Neural cell (in vitro differentiated cells): ENCODE measurements at regions not wholly inside any gene's neighbourhood (a gene's known extent, or its start where the extent isn't known, plus 50 kb on each side); places are given as distances from the start of the nearest gene placed in this dataset.

Experiments used
- H2AFZ ChIP-seq: fragments of 200-600, 300-800 bp; sonication (generic), shearing (Covaris generic); 2 replicates; pipeline ENCODE4 v1.6.0; 2014; ENCODE audit warnings: low read depth, mild to moderate bottlenecking, antibody characterized with exemption, low read length, moderate library complexity
- H3F3A ChIP-seq: fragments of 200-600 bp; shearing (Covaris generic); 2 replicates; pipeline ENCODE4 v1.6.1; 2016; ENCODE audit warnings: mild to moderate bottlenecking, moderate library complexity, mixed read lengths, antibody characterized with exemption, low read length; ENCODE audit not compliant: insufficient read depth, poor library complexity, severe bottlenecking
- H3K27ac ChIP-seq: fragments of 200-600, 300-800 bp; sonication (generic), shearing (Covaris generic); 2 replicates; pipeline ENCODE4 v1.5.1; 2014; ENCODE audit warnings: mild to moderate bottlenecking, low read length, moderate library complexity
- H3K27me3 ChIP-seq: fragments of 300-800, 200-600 bp; sonication (generic), shearing (Covaris generic); 2 replicates; pipeline ENCODE4 v1.6.0; 2014; ENCODE audit warnings: mild to moderate bottlenecking, low read depth, low read length, moderate library complexity; ENCODE audit not compliant: insufficient read depth
- H3K36me3 ChIP-seq: fragments of 300-800, 200-600 bp; sonication (generic), shearing (Covaris generic); 2 replicates; pipeline ENCODE4 v1.5.1; 2014; ENCODE audit warnings: mild to moderate bottlenecking, antibody characterized with exemption, low read length, moderate library complexity; ENCODE audit not compliant: insufficient read depth
- H3K4me2 ChIP-seq: fragments of 300-800, 200-600 bp; sonication (generic), shearing (Covaris generic); 2 replicates; pipeline ENCODE4 v1.6.0; 2014; ENCODE audit warnings: mild to moderate bottlenecking, low read length
- H3K4me3 ChIP-seq: fragments of 300-800, 200-600 bp; sonication (generic), shearing (Covaris generic); 2 replicates; pipeline ENCODE4 v1.5.1; 2014; ENCODE audit warnings: mild to moderate bottlenecking, low read length, moderate library complexity
- H3K79me2 ChIP-seq: fragments of 200-600 bp; shearing (Covaris generic); replicated peaks from 2 replicates; pipeline ENCODE4 v1.6.0; 2014; ENCODE audit warnings: mild to moderate bottlenecking, low read length, moderate library complexity; ENCODE audit not compliant: insufficient read depth
- H3K9ac ChIP-seq: fragments of 300-800, 200-600 bp; sonication (generic), shearing (Covaris generic); 2 replicates; pipeline ENCODE4 v1.6.1; 2016; ENCODE audit warnings: mild to moderate bottlenecking, low read length, mixed read lengths
- H3K9me2 ChIP-seq: fragments of 200-600 bp; shearing (Covaris generic); 2 replicates; pipeline ENCODE4 v1.6.1; 2016; ENCODE audit warnings: mild to moderate bottlenecking, low read length, mixed read lengths; ENCODE audit not compliant: insufficient read depth
- H3K9me3 ChIP-seq: fragments of 200-600, 300-800 bp; sonication (generic), shearing (Covaris generic); 2 replicates; pipeline ENCODE4 v1.6.1; 2016; ENCODE audit warnings: mild to moderate bottlenecking, mixed run types, low read length, moderate library complexity, mixed read lengths
- H4K20me1 ChIP-seq: fragments of 200-600 bp; shearing (Covaris generic); 2 replicates; pipeline ENCODE4 v1.6.1; 2016; ENCODE audit warnings: mild to moderate bottlenecking, mixed run types; ENCODE audit not compliant: insufficient read depth
- CTCF ChIP-seq: fragments of 450-650 bp; IDR thresholded peaks from 2 replicates; pipeline ENCODE4 v1.5.1; 2014; ENCODE audit warnings: antibody characterized with exemption, mild to moderate bottlenecking, moderate library complexity; ENCODE audit not compliant: poor library complexity, severe bottlenecking
- EP300 ChIP-seq: fragments of 450-650 bp; conservative IDR thresholded peaks from 2 replicates; pipeline ENCODE4 v1.6.1; 2014; ENCODE audit warnings: antibody characterized with exemption, mild to moderate bottlenecking, moderate library complexity; ENCODE audit not compliant: poor library complexity, severe bottlenecking
- EZH2 ChIP-seq: fragments of 200-600, 300-800 bp; shearing (Covaris generic), sonication (generic); IDR thresholded peaks from 2 replicates; pipeline ENCODE4 v1.6.1; 2014; ENCODE audit warnings: antibody characterized with exemption, low read length, borderline replicate concordance, mild to moderate bottlenecking; ENCODE audit not compliant: insufficient read depth, poor library complexity, severe bottlenecking
- MXI1 ChIP-seq: fragments of 450-650 bp; conservative IDR thresholded peaks from 2 replicates; pipeline ENCODE4 v1.6.1; 2014; ENCODE audit warnings: antibody characterized with exemption, mild to moderate bottlenecking; ENCODE audit not compliant: poor library complexity, severe bottlenecking
- POLR2AphosphoS5 ChIP-seq: IDR thresholded peaks from 2 replicates; pipeline ENCODE4 v1.6.1; 2012
- RAD21 ChIP-seq: fragments of 450-650 bp; conservative IDR thresholded peaks from 2 replicates; pipeline ENCODE4 v1.6.1; 2014; ENCODE audit warnings: antibody characterized with exemption, mild to moderate bottlenecking, moderate library complexity
- SMC3 ChIP-seq: fragments of 450-650 bp; conservative IDR thresholded peaks from 2 replicates; pipeline ENCODE4 v1.6.1; 2014; ENCODE audit warnings: antibody characterized with exemption, mild to moderate bottlenecking, moderate library complexity; ENCODE audit not compliant: poor library complexity
- TAF1 ChIP-seq: IDR thresholded peaks from 2 replicates; pipeline ENCODE4 v1.6.1; 2012; ENCODE audit warnings: low read depth
- TF ChIP-seq, protein P1 (sequence below): IDR thresholded peaks from 2 replicates; pipeline ENCODE4 v1.6.1; 2012; ENCODE audit warnings: borderline replicate concordance

GRCh38 chr14:43014338-43014737, 1407.7 kb downstream of the LRFN5 start:
- H3K4me3 ChIP-seq = no peak overlapping the region
- H2AFZ ChIP-seq = no peak overlapping the region
- H3K27ac ChIP-seq = no peak overlapping the region
- no peak for TF ChIP-seq MXI1
- H3K79me2 ChIP-seq = no peaks in the 10 kb centered on the region
- no peaks in the 10 kb centered on the region for H3K27me3 ChIP-seq
- no peaks in the 10 kb centered on the region for H3K36me3 ChIP-seq
- H3K4me2 ChIP-seq = no peak overlapping the region
- H3K9ac ChIP-seq = no peak overlapping the region
- H3K9me3 ChIP-seq = peaks cover 8% of the 10 kb centered on the region
- H3K9me2 ChIP-seq = no peaks in the 10 kb centered on the region
- no peaks in the 10 kb centered on the region for H3F3A ChIP-seq
- H4K20me1 ChIP-seq = no peaks in the 10 kb centered on the region

DNA sequence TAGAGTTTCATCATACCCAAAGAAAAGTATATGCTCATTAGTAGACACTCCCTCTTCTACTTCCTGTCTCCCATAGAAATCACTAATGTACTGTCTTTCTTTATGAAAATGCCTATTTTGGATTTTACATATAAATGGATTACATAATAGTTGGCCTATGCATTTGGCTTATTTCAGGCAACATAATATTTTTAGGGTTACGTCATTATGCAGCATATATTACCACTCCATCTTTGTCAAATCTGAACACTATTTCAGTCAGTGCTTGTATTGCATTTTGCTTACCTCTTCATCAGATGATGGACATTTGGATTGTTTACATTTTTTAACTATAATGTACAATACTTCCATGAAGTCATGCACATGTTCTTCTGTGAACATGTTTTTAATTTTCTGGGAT, 1406.1 kb downstream of the LRFN5 start:
- Histone ChIP-seq H3K36me3 (no peaks in the 10 kb centered on the region), H3F3A (no peaks in the 10 kb centered on the region), H3K27ac (no peak overlapping the region), H4K20me1 (no peaks in the 10 kb centered on the region), H2AFZ (no peak overlapping the region), H3K4me3 (no peak overlapping the region), H3K9me2 (no peaks in the 10 kb centered on the region), H3K9ac (no peak overlapping the region), H3K79me2 (no peaks in the 10 kb centered on the region), H3K4me2 (no peak overlapping the region), H3K27me3 (no peaks in the 10 kb centered on the region), H3K9me3 (peaks cover 8% of the 10 kb centered on the region)
- no peak for TF ChIP-seq EZH2
- TF ChIP-seq MXI1 = no peak
- no peak for TF ChIP-seq TAF1
- TF ChIP-seq, protein P1, sequence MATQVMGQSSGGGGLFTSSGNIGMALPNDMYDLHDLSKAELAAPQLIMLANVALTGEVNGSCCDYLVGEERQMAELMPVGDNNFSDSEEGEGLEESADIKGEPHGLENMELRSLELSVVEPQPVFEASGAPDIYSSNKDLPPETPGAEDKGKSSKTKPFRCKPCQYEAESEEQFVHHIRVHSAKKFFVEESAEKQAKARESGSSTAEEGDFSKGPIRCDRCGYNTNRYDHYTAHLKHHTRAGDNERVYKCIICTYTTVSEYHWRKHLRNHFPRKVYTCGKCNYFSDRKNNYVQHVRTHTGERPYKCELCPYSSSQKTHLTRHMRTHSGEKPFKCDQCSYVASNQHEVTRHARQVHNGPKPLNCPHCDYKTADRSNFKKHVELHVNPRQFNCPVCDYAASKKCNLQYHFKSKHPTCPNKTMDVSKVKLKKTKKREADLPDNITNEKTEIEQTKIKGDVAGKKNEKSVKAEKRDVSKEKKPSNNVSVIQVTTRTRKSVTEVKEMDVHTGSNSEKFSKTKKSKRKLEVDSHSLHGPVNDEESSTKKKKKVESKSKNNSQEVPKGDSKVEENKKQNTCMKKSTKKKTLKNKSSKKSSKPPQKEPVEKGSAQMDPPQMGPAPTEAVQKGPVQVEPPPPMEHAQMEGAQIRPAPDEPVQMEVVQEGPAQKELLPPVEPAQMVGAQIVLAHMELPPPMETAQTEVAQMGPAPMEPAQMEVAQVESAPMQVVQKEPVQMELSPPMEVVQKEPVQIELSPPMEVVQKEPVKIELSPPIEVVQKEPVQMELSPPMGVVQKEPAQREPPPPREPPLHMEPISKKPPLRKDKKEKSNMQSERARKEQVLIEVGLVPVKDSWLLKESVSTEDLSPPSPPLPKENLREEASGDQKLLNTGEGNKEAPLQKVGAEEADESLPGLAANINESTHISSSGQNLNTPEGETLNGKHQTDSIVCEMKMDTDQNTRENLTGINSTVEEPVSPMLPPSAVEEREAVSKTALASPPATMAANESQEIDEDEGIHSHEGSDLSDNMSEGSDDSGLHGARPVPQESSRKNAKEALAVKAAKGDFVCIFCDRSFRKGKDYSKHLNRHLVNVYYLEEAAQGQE = no peak
- no peak for TF ChIP-seq POLR2AphosphoS5
- TF ChIP-seq RAD21 = no peak
- no peak for TF ChIP-seq SMC3
- no peak for TF ChIP-seq CTCF
- TF ChIP-seq EP300 = no peak

DNA sequence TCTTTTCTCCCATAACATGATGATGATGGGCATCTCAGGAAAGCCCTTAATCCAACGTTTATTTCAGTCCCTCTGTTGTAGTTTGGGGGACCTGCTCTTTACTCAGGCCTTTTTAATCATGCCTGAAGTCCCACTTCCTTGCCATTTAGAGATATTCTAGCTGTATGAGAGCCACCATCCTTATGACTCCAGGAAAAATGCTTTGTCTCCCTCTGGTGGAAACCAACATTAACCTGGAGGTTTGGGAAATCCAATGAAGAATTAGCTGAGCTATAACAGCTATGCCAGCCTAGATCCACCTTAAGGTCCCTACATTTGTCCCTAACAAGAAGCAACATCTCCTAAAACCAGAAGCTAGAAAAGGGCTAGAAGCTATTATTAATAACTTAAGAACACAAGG, 1399.1 kb downstream of the LRFN5 start:
- Histone ChIP-seq H3F3A (no peaks in the 10 kb centered on the region), H3K36me3 (no peaks in the 10 kb centered on the region), H3K4me2 (no peak overlapping the region), H3K4me3 (no peak overlapping the region), H4K20me1 (no peaks in the 10 kb centered on the region), H3K27ac (no peak overlapping the region), H3K9ac (no peak overlapping the region), H3K9me2 (no peaks in the 10 kb centered on the region), H3K27me3 (no peaks in the 10 kb centered on the region), H2AFZ (no peak overlapping the region), H3K9me3 (peaks cover 13% of the 10 kb centered on the region), H3K79me2 (no peaks in the 10 kb centered on the region)
- TF ChIP-seq EP300 (no peak), RAD21 (no peak), MXI1 (no peak), POLR2AphosphoS5 (no peak), SMC3 (no peak), EZH2 (no peak), CTCF (no peak), TAF1 (no peak)
- TF ChIP-seq, protein P1 = no peak
